ENCODE measurements at regions not wholly inside any gene's neighbourhood (a gene's known extent, or its start where the extent isn't known, plus 50 kb on each side); places are given as distances from the start of the nearest gene placed in this dataset.
"Not testable (repeated sequence)": the region's sequence is repeated elsewhere in the genome, so short reads cannot be mapped to it uniquely, and the experiment has no call there.

DNA sequence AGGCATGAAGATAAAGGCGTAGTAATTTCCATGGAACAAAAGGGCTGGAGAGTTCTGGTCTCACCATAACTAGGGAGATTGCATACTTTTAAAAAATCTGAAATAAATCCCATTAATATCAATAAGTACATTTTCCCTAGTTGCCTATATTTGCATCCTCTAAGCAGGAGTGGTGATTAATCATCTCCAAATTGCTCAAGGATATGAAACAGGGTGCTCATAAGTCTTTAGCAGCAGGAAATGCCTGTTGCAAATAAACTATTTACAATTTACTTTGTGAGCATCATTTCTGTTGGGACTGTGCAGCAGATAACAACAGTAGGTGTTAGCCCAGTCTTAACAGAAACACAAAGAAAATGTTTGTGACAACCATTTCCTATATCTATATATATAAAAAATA, 92.4 kb upstream of the TMEM178A start:
- no peak for DNase-seq

GRCh38 chr2:39581866-39582265, 83.9 kb upstream of the TMEM178A start:
- DNase-seq = no peak

DNA sequence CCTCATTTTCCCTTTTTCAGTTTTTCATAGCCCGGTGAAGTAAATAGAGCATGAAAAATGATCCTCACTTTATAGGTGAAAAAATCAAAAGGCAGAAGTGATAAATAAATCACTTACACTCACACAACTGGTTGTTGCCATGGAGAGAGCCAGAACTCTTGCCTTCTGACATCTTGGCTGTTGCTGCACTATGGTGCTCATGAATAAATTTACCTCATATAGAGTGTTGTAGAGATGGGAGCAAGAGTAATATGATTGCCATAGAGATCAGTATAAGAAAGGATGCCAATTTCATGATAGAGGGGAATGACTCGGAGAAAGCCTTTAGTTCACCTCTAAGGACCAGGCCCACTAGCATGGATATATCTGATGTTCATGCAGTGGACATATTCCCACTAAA, 82.5 kb upstream of the TMEM178A start:
- no peak for DNase-seq

DNA sequence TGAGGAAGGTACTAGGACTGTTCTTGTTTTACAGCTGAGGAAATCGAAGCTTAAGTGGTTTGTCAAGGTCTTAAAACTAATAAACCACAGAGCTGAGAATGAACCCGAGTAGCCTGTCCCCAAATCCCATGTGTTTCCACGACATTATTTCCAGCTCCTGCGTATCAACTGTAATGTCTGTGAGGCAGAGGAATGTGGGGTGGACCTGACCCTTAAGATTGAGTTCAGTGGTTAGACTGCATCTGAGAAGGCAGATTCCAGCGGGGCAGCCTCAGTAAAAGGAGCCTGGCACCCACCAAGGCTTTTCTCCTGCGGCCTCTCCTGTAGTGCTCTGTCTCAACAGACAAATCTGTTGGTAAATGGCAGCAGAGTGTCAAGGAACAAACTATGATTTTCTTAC, 81.9 kb upstream of the TMEM178A start:
- DNase-seq = no peak

DNA sequence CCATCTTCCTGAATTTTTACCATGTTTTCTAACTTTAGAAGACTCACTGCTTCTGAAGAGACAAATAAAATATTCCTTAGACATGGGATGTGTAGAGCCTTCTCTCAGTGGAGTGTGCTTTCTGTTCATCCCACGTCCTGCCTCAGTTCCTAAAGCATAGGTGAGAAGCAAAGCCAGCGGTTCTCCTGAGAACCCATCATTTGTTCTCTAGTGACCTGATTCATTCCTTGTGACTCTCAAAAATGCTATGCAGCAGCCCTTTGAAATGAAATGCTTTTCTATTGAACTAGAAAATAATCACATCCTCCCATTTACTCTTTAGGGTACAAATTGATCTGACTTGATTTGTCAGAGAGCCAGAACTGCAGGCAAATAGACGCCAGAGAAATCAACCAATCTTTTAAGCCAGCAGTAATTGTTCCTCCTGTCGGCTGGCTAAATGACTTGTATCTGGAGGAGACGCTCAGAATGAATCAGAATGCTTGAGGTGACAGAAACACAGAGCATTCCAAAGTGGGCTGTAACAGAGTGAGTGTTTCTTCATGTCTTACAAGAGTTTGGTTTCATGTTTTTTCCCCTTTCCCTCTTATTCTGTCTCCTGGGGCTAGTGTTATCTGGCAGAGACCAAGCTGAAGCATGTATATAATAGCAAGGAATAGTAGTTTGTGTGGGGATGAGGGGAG, 81.3 kb upstream of the TMEM178A start:
- DNase-seq = peak; percentile 31 to 32

DNA sequence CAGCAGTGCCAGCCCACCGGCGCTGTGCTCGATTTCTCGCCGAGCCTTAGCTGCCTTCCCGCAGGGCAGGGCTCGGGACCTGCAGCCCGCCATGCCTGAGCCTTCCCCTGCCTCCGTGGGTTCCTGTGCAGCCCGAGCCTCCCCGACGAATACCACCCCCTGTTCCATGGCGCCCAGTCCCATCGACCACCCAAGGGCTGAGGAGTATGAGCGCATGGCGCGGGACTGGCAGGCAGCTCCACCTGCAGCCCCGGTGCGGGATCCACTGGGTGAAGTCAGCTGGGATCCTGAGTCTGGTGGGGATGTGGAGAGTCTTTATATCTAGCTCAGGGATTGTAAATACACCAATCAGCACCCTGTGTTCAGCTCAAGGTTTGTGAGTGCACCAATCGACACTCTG, 80.2 kb upstream of the TMEM178A start:
- DNase-seq = not testable (repeated sequence)

- DNase-seq = no peak
Measured at GRCh38 chr2:39587168-39587567, 78.5 kb upstream of the TMEM178A start.

- DNase-seq = no peak
Measured at GRCh38 chr2:39587641-39588040, 78.1 kb upstream of the TMEM178A start.

GRCh38 chr2:39593439-39594393, 72.0 kb upstream of the TMEM178A start:
- peak; percentile 58 to 61 for DNase-seq

DNA sequence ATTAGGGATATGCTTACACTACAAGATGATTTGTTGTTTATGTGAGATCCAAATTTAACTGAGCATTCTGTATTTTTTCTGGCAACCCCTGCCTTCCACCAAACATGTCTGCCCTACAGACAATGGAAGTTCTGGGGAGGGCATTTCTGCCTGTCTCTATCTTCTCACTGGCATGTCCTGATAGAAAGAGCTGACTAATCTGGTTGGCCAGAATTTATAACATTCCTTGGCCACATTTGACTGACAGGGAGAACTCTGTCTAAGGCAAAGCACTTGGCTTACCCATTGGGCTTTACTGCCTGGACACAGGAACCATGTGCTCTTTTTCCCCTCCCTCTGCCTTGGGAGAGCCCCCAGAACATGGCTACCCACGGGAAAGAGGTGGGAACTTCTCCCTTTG, 70.6 kb upstream of the TMEM178A start:
- no peak for DNase-seq

- no peak for DNase-seq
Measured at GRCh38 chr2:39597314-39597713, 68.4 kb upstream of the TMEM178A start.

DNA sequence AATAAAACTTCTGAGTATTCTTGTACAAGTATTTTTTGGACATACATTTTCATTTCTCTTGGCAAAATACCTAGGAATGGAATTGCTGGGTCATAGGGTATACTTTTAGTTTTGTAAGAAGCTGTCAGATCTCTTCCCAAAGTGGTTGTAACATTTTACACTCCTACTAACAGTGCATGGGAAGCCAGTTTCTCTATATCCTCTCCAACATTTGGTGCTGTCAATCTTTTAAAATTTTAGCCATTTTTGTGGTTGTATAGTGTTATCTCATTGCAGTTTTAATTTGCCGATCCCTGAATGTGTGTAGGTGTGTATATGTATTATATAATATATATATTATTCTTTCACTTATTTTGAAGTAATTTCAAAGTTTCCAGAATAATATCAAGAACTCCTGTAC, 63.1 kb upstream of the TMEM178A start:
- DNase-seq = no peak

DNA sequence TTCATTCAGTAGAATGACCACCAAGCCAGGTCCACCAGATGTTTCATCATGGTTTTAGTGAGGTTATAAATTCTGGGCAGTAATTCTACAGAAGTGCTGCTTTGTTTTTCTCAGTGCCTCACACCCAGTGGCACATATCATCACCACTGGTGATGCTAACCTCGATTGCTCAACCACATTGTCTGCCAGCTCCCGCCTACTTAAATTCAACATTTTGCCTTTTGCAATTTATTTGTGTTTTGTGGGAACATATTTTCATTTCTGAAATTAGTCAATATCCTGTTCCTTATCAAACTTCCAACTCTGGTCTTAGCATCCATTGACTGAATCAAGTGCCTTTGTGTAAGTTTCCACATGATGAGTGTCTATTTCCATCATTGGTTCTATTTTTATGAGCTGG, 62.3 kb upstream of the TMEM178A start:
- no peak for DNase-seq

GRCh38 chr2:39604866-39605265, 60.9 kb upstream of the TMEM178A start:
- no peak for DNase-seq

DNA sequence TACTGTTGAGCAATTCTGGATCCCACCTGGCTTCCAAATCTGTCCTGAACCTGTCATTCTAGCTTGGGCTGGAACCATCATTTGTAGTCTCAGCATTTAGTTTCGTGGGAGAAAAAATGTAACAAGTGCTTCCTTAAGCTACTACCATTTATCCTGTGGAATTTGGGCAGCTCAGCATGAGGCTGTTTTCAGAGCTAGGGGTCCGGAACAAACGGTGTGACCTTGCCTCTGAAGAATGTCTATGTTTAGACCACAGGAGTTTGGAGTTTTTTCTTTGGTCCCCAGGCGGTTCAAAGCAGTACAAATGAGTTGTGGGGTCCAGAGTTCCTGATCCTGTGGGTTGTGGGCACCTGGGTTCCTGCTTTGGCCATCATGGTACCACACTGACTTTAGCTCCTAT, 59.1 kb upstream of the TMEM178A start:
- DNase-seq = no peak

GRCh38 chr2:39607538-39608262, 58.0 kb upstream of the TMEM178A start:
- DNase-seq = no peak

DNA sequence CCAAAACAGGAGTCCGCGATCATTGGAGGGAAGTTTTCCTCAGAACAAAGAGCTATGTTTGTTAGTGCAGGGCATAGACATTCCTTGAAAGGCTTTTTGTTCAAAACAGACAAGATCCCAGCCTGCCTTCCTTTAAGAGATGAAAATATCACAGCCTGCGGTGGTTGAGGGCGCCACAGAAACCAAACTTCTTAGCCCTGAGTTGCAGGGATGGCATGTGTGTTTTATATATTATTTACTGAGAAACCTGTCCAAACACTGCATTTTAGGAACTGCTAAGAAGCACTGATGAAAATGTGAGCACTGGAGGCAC, 57.5 kb upstream of the TMEM178A start:
- no peak for DNase-seq

GRCh38 chr2:39608686-39609441, 56.9 kb upstream of the TMEM178A start:
- DNase-seq = no peak

DNA sequence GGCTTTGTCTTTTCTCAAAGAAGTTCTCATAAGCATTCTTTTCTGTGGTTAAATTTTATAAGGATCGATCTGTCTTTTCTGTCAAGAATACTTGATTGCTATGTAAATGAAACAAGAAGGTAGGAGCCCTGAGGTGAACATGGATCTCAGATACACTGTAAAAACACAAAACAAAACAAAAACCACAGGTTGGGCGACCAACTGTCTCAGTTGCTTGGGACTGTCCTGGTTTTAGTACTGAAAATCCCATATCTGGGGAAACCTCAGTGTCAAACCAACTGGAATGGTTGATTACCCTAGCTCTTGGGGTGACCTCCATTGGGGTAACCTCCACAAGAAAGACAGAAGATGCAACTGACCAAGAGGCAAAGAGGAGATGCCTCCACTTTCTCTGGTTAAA, 55.8 kb upstream of the TMEM178A start:
- DNase-seq = no peak

DNA sequence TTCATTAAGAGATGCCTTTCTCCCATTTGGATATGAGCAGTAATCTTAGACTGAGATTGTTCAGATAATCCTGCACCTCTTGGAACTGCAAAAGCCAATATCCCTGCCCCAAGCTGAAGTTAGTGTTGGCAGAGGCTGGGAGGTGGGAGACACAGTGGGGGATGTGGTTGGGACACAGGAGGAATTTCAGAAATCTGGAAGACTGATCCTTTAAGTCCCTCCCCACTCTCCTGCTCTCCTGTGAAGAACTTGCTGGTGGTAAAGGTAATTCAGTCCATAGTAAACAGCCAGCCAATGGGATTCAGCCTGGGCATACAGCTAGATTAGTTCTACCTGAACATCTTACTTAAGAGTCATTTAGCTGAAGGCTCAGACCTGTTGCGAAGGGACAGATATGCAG, 50.0 kb upstream of the TMEM178A start:
- DNase-seq = no peak
